IPS-20b (cell line): ENCODE measurements at regions not wholly inside any gene's neighbourhood (a gene's known extent, or its start where the extent isn't known, plus 50 kb on each side); places are given as distances from the start of the nearest gene placed in this dataset.

Experiments used
- H3K27ac ChIP-seq: one replicate; pipeline ENCODE4 v1.5.1; 2013; ENCODE audit warnings: low read length
- H3K27me3 ChIP-seq: 2 replicates; pipeline ENCODE4 v1.6.1; 2013; ENCODE audit warnings: mild to moderate bottlenecking, low read length, inconsistent platforms; ENCODE audit not compliant: insufficient read depth
- H3K36me3 ChIP-seq: 2 replicates; pipeline ENCODE4 v1.6.1; 2013; ENCODE audit warnings: low read depth, mild to moderate bottlenecking, inconsistent platforms, low read length, moderate library complexity; ENCODE audit not compliant: insufficient read depth
- H3K4me1 ChIP-seq: 2 replicates; pipeline ENCODE4 v1.6.1; 2013; ENCODE audit warnings: mild to moderate bottlenecking, control low read depth, inconsistent platforms, low read length, moderate library complexity; ENCODE audit not compliant: insufficient read depth
- H3K4me3 ChIP-seq: 2 replicates; pipeline ENCODE4 v1.5.1; 2013; ENCODE audit warnings: mild to moderate bottlenecking, low read length, inconsistent platforms
- H3K9ac ChIP-seq: 2 replicates; pipeline ENCODE4 v1.6.1; 2013; ENCODE audit warnings: low read depth, mild to moderate bottlenecking, inconsistent platforms, low read length, moderate library complexity
- H3K9me3 ChIP-seq: 2 replicates; pipeline ENCODE4 v1.6.1; 2013; ENCODE audit warnings: mild to moderate bottlenecking, low read depth, low read length, inconsistent platforms; ENCODE audit not compliant: insufficient read depth

- Histone ChIP-seq H3K27ac (no peak overlapping the region), H3K27me3 (no peaks in the 10 kb centered on the region), H3K36me3 (no peaks in the 10 kb centered on the region), H3K9ac (peak overlapping the region; percentile 16; the same call in 1 of the 2 replicates), H3K4me1 (peaks cover 44% of the 10 kb centered on the region), H3K9me3 (no peaks in the 10 kb centered on the region), H3K4me3 (no peak overlapping the region)
These were observed 251.5 kb downstream of the SOX4 start for GRCh38 chr6:21845018-21845417.

- Histone ChIP-seq H3K4me3 (no peak overlapping the region), H3K36me3 (no peaks in the 10 kb centered on the region), H3K27me3 (no peaks in the 10 kb centered on the region), H3K4me1 (peaks cover 44% of the 10 kb centered on the region), H3K27ac (no peak overlapping the region), H3K9me3 (no peaks in the 10 kb centered on the region), H3K9ac (no peak overlapping the region)
These were observed 252.0 kb downstream of the SOX4 start for GRCh38 chr6:21845439-21846140.

- Histone ChIP-seq H3K9me3 (no peaks in the 10 kb centered on the region), H3K27me3 (no peaks in the 10 kb centered on the region), H3K4me1 (peaks cover 44% of the 10 kb centered on the region), H3K36me3 (no peaks in the 10 kb centered on the region), H3K4me3 (no peak overlapping the region), H3K27ac (no peak overlapping the region), H3K9ac (no peak overlapping the region; the same call in 1 of the 2 replicates)
These were observed 253.2 kb downstream of the SOX4 start for GRCh38 chr6:21846541-21847451.

GRCh38 chr6:21847711-21848480 is 254.3 kb downstream of the SOX4 start:
- peaks cover 40% of the 10 kb centered on the region for H3K4me1 ChIP-seq
- no peaks in the 10 kb centered on the region for H3K27me3 ChIP-seq
- H3K9me3 ChIP-seq, result no peaks in the 10 kb centered on the region
- no peak overlapping the region for H3K4me3 ChIP-seq
- H3K9ac ChIP-seq, result no peak overlapping the region
- no peak overlapping the region for H3K27ac ChIP-seq
- no peaks in the 10 kb centered on the region for H3K36me3 ChIP-seq

GRCh38 chr6:21850691-21851090 is 257.1 kb downstream of the SOX4 start:
- Histone ChIP-seq H3K9me3 (no peaks in the 10 kb centered on the region), H3K36me3 (0 out of 2 replicates have a peak, but pooled peaks cover 4% of the 10 kb centered on the region), H3K9ac (no peak overlapping the region), H3K4me1 (peaks cover 23% of the 10 kb centered on the region), H3K4me3 (no peak overlapping the region), H3K27ac (no peak overlapping the region), H3K27me3 (no peaks in the 10 kb centered on the region)

GRCh38 chr6:21855811-21856455 is 262.4 kb downstream of the SOX4 start:
- no peak overlapping the region for H3K4me3 ChIP-seq
- 0 out of 2 replicates have a peak, but pooled peaks cover 5% of the 10 kb centered on the region for H3K4me1 ChIP-seq
- H3K9ac ChIP-seq, result no peak overlapping the region
- H3K27me3 ChIP-seq, result no peaks in the 10 kb centered on the region
- H3K27ac ChIP-seq, result no peak overlapping the region
- H3K9me3 ChIP-seq, result no peaks in the 10 kb centered on the region
- H3K36me3 ChIP-seq, result peaks cover 11% of the 10 kb centered on the region; the same call in 1 of the 2 replicates

- Histone ChIP-seq H3K36me3 (peaks cover 11% of the 10 kb centered on the region; the same call in 1 of the 2 replicates), H3K27me3 (no peaks in the 10 kb centered on the region), H3K27ac (no peak overlapping the region), H3K4me3 (no peak overlapping the region), H3K9me3 (no peaks in the 10 kb centered on the region), H3K9ac (no peak overlapping the region), H3K4me1 (0 out of 2 replicates have a peak, but pooled peaks cover 5% of the 10 kb centered on the region)
These were observed 262.9 kb downstream of the SOX4 start for GRCh38 chr6:21856456-21856825.

- H3K4me1 ChIP-seq, result 0 out of 2 replicates have a peak, but pooled peaks cover 5% of the 10 kb centered on the region
- H3K27me3 ChIP-seq, result no peaks in the 10 kb centered on the region
- H3K4me3 ChIP-seq, result no peak overlapping the region
- H3K9me3 ChIP-seq, result no peaks in the 10 kb centered on the region
- no peak overlapping the region for H3K27ac ChIP-seq
- H3K9ac ChIP-seq, result no peak overlapping the region
- peaks cover 11% of the 10 kb centered on the region; the same call in 1 of the 2 replicates for H3K36me3 ChIP-seq
These were observed 263.3 kb downstream of the SOX4 start for GRCh38 chr6:21856844-21857243.

GRCh38 chr6:21858076-21858475 is 264.5 kb downstream of the SOX4 start:
- H3K9ac ChIP-seq, result no peak overlapping the region
- no peak overlapping the region for H3K4me3 ChIP-seq
- 0 out of 2 replicates have a peak, but pooled peaks cover 5% of the 10 kb centered on the region for H3K4me1 ChIP-seq
- H3K36me3 ChIP-seq, result peaks cover 11% of the 10 kb centered on the region; the same call in 1 of the 2 replicates
- no peak overlapping the region for H3K27ac ChIP-seq
- no peaks in the 10 kb centered on the region for H3K9me3 ChIP-seq
- H3K27me3 ChIP-seq, result no peaks in the 10 kb centered on the region

GRCh38 chr6:21859193-21859735 is 265.7 kb downstream of the SOX4 start:
- H3K4me3 ChIP-seq, result no peak overlapping the region
- no peaks in the 10 kb centered on the region for H3K27me3 ChIP-seq
- H3K9ac ChIP-seq, result no peak overlapping the region
- H3K4me1 ChIP-seq, result 0 out of 2 replicates have a peak, but pooled peaks cover 5% of the 10 kb centered on the region
- H3K27ac ChIP-seq, result no peak overlapping the region
- peaks cover 11% of the 10 kb centered on the region; the same call in 1 of the 2 replicates for H3K36me3 ChIP-seq
- no peaks in the 10 kb centered on the region for H3K9me3 ChIP-seq
